ENCODE measurements at regions not wholly inside any gene's neighbourhood (a gene's known extent, or its start where the extent isn't known, plus 50 kb on each side); places are given as distances from the start of the nearest gene placed in this dataset.
"Not testable (repeated sequence)": the region's sequence is repeated elsewhere in the genome, so short reads cannot be mapped to it uniquely, and the experiment has no call there.

DNA sequence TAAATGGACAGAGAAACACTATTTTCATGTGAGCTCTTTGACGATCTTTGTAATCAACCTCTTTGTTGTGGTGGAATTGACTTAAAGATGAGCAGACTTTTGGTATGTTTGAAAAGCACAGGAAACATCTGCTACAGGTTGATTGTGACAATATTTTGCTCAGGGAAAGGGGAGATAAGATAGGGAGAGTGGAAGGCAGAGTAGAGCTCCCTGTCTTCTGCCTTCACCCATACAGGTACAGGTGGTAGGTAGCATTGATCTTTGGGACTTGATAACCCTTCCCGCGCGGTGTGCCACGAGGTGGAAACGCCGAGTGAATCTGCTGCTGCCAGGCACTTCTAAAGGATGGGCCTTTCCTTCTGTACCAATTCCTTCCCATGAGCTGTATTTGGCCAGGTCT is 183.6 kb downstream of the UTRN start:
- Histone ChIP-seq H3K36me3 (ENCODE audit: control insufficient read depth, insufficient read depth, low read length) (peaks cover 20% of the 10 kb centered on the region), H3K27ac (ENCODE audit: insufficient read depth, low read length, poor library complexity, severe bottlenecking) (no peak overlapping the region), H3K9me3 (ENCODE audit: control insufficient read depth, low read length) (no peaks in the 10 kb centered on the region), H3K27me3 (replicated peaks; ENCODE audit: control insufficient read depth, insufficient read depth, low read length, poor library complexity, severe bottlenecking) (no peaks in the 10 kb centered on the region), H3K4me1 (ENCODE audit: control insufficient read depth, insufficient read depth, low read length, poor library complexity, severe bottlenecking) (peaks cover 10% of the 10 kb centered on the region), H3K4me3 (ENCODE audit: insufficient read depth, low read depth, low read length, poor library complexity, severe bottlenecking) (no peak overlapping the region)
- DNase-seq, result no peak

DNA sequence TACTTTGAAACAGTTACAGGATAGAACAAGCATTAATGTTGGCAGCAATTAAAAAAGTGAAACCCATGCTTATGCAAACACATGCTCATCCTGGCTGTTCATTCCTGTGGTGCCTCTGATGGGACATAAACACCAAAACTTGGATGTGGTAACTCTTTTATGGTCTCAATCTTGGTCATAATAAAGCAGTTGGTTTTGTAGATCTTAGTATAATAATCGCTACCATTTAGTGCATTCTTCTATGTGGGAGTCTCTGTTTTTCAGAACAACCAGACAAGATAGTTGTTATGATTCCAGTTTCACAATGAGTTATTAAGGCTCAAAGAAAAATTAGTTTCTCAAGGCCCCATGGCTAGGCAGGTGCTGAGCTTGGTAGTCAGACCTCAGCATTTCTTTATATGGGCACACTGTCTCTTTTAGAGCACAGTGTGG is 184.0 kb downstream of the UTRN start:
- Histone ChIP-seq H3K4me1 (ENCODE audit: control insufficient read depth, insufficient read depth, low read length, poor library complexity, severe bottlenecking) (peaks cover 10% of the 10 kb centered on the region), H3K9me3 (ENCODE audit: control insufficient read depth, low read length) (no peaks in the 10 kb centered on the region), H3K4me3 (ENCODE audit: insufficient read depth, low read depth, low read length, poor library complexity, severe bottlenecking) (no peak overlapping the region), H3K36me3 (ENCODE audit: control insufficient read depth, insufficient read depth, low read length) (peaks cover 24% of the 10 kb centered on the region), H3K27me3 (replicated peaks; ENCODE audit: control insufficient read depth, insufficient read depth, low read length, poor library complexity, severe bottlenecking) (no peaks in the 10 kb centered on the region), H3K27ac (ENCODE audit: insufficient read depth, low read length, poor library complexity, severe bottlenecking) (no peak overlapping the region)
- no peak for DNase-seq

DNA sequence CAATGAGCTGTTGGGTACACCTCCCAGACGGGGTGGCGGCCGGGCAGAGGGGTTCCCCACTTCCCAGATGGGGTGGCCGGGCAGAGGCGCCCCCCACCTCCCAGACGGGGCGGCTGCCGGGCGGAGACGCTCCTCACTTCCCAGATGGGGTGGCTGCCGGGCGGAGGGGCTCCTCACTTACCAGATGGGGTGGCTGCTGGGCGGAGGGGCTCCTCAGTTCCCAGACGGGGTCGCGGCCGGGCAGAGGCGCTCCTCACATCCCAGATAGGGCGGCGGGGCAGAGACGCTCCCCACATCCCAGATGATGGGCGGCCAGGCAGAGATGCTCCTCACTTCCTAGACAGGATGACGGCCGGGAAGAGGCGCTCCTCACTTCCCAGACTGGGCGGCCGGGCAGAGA is 185.1 kb downstream of the UTRN start:
- not testable (repeated sequence) for H3K27ac ChIP-seq (ENCODE audit: insufficient read depth, low read length, poor library complexity, severe bottlenecking); DNase-seq; H3K27me3 ChIP-seq (replicated peaks; ENCODE audit: control insufficient read depth, insufficient read depth, low read length, poor library complexity, severe bottlenecking); H3K9me3 ChIP-seq (ENCODE audit: control insufficient read depth, low read length); H3K4me3 ChIP-seq (ENCODE audit: insufficient read depth, low read depth, low read length, poor library complexity, severe bottlenecking)
- H3K36me3 ChIP-seq (ENCODE audit: control insufficient read depth, insufficient read depth, low read length), result peaks cover 26% of the 10 kb centered on the region
- H3K4me1 ChIP-seq (ENCODE audit: control insufficient read depth, insufficient read depth, low read length, poor library complexity, severe bottlenecking), result peaks cover 10% of the 10 kb centered on the region

DNA sequence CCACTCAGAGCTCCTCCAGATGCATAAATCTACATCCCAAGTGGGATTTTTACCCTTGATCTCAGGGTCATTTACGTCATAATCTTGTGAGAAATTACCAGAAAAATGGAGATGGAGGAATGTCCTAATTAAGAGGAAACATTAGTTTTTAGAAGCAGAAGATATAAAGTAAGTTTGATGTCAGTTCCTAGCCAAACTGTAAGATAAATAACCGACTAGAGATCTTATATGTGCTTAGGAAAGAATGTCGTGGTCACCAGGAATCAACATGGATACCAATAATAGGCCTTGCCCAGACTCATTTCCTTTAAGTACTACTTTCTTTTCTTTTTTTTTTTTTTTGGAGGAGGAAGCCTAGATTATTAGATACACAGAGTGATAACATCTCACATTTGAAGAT is 186.9 kb downstream of the UTRN start:
- no peak for DNase-seq
- Histone ChIP-seq H3K4me1 (ENCODE audit: control insufficient read depth, insufficient read depth, low read length, poor library complexity, severe bottlenecking) (peaks cover 10% of the 10 kb centered on the region), H3K4me3 (ENCODE audit: insufficient read depth, low read depth, low read length, poor library complexity, severe bottlenecking) (no peak overlapping the region), H3K27ac (ENCODE audit: insufficient read depth, low read length, poor library complexity, severe bottlenecking) (no peak overlapping the region), H3K27me3 (replicated peaks; ENCODE audit: control insufficient read depth, insufficient read depth, low read length, poor library complexity, severe bottlenecking) (no peaks in the 10 kb centered on the region), H3K36me3 (ENCODE audit: control insufficient read depth, insufficient read depth, low read length) (peaks cover 32% of the 10 kb centered on the region), H3K9me3 (ENCODE audit: control insufficient read depth, low read length) (no peaks in the 10 kb centered on the region)

DNA sequence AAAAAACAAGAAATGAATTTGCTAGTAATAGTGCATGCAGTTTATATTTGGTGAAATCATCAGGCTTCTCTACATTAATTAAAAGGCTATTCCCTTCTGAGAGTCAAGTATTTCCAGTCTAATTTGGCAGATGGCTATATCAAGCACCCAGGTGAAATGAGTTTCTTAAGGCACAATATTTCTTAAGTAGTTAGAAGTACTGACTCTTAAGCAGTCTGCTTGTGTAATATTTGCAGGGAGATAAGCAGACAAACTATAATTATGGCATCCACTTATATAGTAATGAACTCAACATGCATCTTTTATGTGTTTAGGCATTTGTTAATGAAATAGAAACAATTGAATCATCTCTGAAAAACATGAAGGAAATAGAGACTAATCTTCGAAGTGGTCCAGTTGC is 189.2 kb downstream of the UTRN start:
- peaks cover 40% of the 10 kb centered on the region for H3K36me3 ChIP-seq (ENCODE audit: control insufficient read depth, insufficient read depth, low read length)
- H3K27me3 ChIP-seq (replicated peaks; ENCODE audit: control insufficient read depth, insufficient read depth, low read length, poor library complexity, severe bottlenecking), result no peaks in the 10 kb centered on the region
- no peak overlapping the region for H3K27ac ChIP-seq (ENCODE audit: insufficient read depth, low read length, poor library complexity, severe bottlenecking)
- no peaks in the 10 kb centered on the region for H3K9me3 ChIP-seq (ENCODE audit: control insufficient read depth, low read length)
- no peak overlapping the region for H3K4me3 ChIP-seq (ENCODE audit: insufficient read depth, low read depth, low read length, poor library complexity, severe bottlenecking)
- no peaks in the 10 kb centered on the region for H3K4me1 ChIP-seq (ENCODE audit: control insufficient read depth, insufficient read depth, low read length, poor library complexity, severe bottlenecking)
- DNase-seq, result no peak

DNA sequence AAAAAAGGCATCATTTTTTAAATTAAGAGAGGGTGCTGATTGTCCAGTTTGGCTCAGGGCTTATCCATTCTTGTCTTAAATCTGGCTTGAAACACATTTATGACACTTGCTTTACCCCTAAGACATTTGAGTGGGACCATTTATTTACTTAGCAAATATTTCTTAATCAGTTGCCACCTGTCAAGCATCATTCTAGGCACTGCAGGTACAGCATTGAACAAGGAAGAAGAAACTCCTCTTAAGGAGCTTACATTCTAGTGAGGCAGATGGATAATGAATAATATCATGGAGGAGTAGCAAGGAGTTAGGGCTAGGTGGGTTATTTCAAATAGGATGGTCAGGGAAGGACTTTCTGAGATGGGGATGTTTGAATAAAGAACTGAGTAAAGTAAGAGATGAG is 189.8 kb downstream of the UTRN start:
- H3K27ac ChIP-seq (ENCODE audit: insufficient read depth, low read length, poor library complexity, severe bottlenecking), result no peak overlapping the region
- H3K9me3 ChIP-seq (ENCODE audit: control insufficient read depth, low read length), result no peaks in the 10 kb centered on the region
- peaks cover 46% of the 10 kb centered on the region for H3K36me3 ChIP-seq (ENCODE audit: control insufficient read depth, insufficient read depth, low read length)
- no peak for DNase-seq
- H3K4me3 ChIP-seq (ENCODE audit: insufficient read depth, low read depth, low read length, poor library complexity, severe bottlenecking), result no peak overlapping the region
- no peaks in the 10 kb centered on the region for H3K4me1 ChIP-seq (ENCODE audit: control insufficient read depth, insufficient read depth, low read length, poor library complexity, severe bottlenecking)
- no peaks in the 10 kb centered on the region for H3K27me3 ChIP-seq (replicated peaks; ENCODE audit: control insufficient read depth, insufficient read depth, low read length, poor library complexity, severe bottlenecking)

DNA sequence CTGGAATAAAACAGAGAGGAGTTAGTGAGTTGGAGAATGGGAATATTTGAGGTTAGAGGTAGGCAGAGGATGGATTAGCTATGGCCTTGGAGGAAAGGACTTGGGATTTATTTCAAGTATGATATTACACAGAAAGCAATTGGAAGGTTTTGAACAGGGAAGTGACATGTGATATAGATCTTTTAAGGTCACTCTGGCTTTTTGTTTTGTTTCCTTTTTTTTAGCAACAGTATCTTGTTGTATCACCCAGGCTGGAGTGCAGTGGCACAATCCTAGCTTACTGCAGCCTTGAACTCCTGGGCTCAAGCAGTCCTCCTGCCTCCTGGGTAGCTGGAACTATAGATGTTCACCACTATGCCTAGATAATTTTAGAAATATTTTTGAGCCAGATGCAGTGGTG is 190.3 kb downstream of the UTRN start:
- Histone ChIP-seq H3K4me1 (ENCODE audit: control insufficient read depth, insufficient read depth, low read length, poor library complexity, severe bottlenecking) (no peaks in the 10 kb centered on the region), H3K27me3 (replicated peaks; ENCODE audit: control insufficient read depth, insufficient read depth, low read length, poor library complexity, severe bottlenecking) (no peaks in the 10 kb centered on the region), H3K36me3 (ENCODE audit: control insufficient read depth, insufficient read depth, low read length) (peaks cover 51% of the 10 kb centered on the region), H3K27ac (ENCODE audit: insufficient read depth, low read length, poor library complexity, severe bottlenecking) (no peak overlapping the region), H3K4me3 (ENCODE audit: insufficient read depth, low read depth, low read length, poor library complexity, severe bottlenecking) (no peak overlapping the region), H3K9me3 (ENCODE audit: control insufficient read depth, low read length) (no peaks in the 10 kb centered on the region)
- no peak for DNase-seq

DNA sequence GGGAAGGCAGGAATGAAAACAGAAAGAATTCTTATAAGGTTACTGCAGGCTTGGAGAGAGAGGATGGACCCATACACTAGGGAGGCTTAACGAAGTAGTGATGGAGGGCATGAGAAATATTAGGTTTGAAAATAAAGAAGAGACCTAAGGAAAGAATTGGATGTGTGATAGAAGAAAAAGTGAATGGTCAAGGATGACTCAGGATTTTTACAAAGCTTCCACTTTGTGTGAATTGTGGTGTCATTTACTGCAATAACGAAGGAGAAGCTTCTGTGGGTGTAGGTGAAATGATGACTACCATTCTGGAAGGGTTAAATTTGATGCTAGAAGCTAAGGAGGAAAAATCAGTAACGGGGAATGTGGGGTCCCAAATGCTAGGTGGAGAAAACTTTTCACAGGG is 191.2 kb downstream of the UTRN start:
- H3K36me3 ChIP-seq (ENCODE audit: control insufficient read depth, insufficient read depth, low read length), result peaks cover 52% of the 10 kb centered on the region
- DNase-seq, result no peak
- H3K4me3 ChIP-seq (ENCODE audit: insufficient read depth, low read depth, low read length, poor library complexity, severe bottlenecking), result no peak overlapping the region

DNA sequence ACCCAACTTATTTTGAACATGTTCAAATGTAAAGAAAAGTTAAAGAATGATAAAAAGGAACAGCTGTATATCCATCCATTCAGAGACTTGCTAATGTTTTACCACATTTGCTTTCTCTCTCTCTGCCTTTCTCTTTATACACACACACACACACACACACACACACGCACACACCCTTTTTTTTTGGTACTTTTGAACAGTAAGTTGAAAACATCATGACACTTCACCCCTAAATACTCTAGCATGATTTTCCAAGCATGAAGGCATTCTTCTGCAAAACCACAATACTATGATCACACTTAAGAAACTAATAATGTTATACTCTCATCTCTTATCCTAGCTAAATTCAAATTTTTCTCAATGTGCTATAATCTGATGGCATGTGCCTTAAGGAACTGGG is 192.3 kb downstream of the UTRN start:
- DNase-seq, result no peak
- Histone ChIP-seq H3K36me3 (ENCODE audit: control insufficient read depth, insufficient read depth, low read length) (peaks cover 52% of the 10 kb centered on the region), H3K27ac (ENCODE audit: insufficient read depth, low read length, poor library complexity, severe bottlenecking) (no peak overlapping the region), H3K4me1 (ENCODE audit: control insufficient read depth, insufficient read depth, low read length, poor library complexity, severe bottlenecking) (no peaks in the 10 kb centered on the region), H3K4me3 (ENCODE audit: insufficient read depth, low read depth, low read length, poor library complexity, severe bottlenecking) (no peak overlapping the region), H3K9me3 (ENCODE audit: control insufficient read depth, low read length) (no peaks in the 10 kb centered on the region), H3K27me3 (replicated peaks; ENCODE audit: control insufficient read depth, insufficient read depth, low read length, poor library complexity, severe bottlenecking) (no peaks in the 10 kb centered on the region)

More for the DNA sequence above, 191.2 kb downstream of the UTRN start:
- Histone ChIP-seq H3K27ac (ENCODE audit: insufficient read depth, low read length, poor library complexity, severe bottlenecking) (no peak overlapping the region), H3K27me3 (replicated peaks; ENCODE audit: control insufficient read depth, insufficient read depth, low read length, poor library complexity, severe bottlenecking) (no peaks in the 10 kb centered on the region), H3K9me3 (ENCODE audit: control insufficient read depth, low read length) (no peaks in the 10 kb centered on the region), H3K4me1 (ENCODE audit: control insufficient read depth, insufficient read depth, low read length, poor library complexity, severe bottlenecking) (no peaks in the 10 kb centered on the region)

DNA sequence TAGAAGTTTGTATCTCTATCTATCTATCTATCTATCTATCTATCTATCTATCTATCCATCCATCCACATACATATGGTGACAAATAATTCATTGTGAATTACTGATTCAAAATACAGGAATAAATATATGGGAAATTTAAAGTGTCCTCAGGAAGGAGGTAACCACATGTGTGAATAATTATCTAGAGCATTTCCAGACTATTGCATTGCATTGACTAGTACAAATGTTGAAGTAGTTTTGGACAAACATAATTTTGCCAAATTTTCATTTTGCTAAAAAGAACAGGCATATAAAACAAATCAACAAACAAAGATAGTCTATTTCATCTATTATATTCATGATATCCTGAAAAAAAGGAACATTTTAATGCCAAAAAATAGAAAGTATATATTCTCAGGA is 192.7 kb downstream of the UTRN start:
- Histone ChIP-seq H3K27ac (ENCODE audit: insufficient read depth, low read length, poor library complexity, severe bottlenecking) (no peak overlapping the region), H3K9me3 (ENCODE audit: control insufficient read depth, low read length) (no peaks in the 10 kb centered on the region), H3K4me3 (ENCODE audit: insufficient read depth, low read depth, low read length, poor library complexity, severe bottlenecking) (no peak overlapping the region), H3K36me3 (ENCODE audit: control insufficient read depth, insufficient read depth, low read length) (peaks cover 52% of the 10 kb centered on the region), H3K4me1 (ENCODE audit: control insufficient read depth, insufficient read depth, low read length, poor library complexity, severe bottlenecking) (no peaks in the 10 kb centered on the region), H3K27me3 (replicated peaks; ENCODE audit: control insufficient read depth, insufficient read depth, low read length, poor library complexity, severe bottlenecking) (no peaks in the 10 kb centered on the region)
- no peak for DNase-seq

DNA sequence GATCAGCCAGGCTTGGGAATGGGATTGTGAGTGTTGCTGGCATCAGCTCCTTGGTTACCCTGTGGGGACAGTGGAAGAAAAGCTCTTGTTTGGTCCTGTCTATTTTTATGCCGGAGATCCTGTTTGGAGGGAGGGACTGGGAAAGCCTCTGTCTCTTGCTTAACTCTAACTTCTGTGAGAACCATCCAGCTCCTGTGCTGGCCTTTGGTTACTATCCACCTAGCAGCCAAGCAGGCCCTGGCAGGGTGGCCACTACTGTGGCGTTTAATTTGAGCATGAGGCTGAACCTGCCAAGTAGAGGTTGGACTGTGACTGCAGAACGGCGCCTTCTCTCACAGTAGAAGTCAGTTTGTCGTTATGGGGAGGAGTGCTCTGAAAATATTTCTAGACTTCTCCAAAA is 193.3 kb downstream of the UTRN start:
- Histone ChIP-seq H3K9me3 (ENCODE audit: control insufficient read depth, low read length) (no peaks in the 10 kb centered on the region), H3K36me3 (ENCODE audit: control insufficient read depth, insufficient read depth, low read length) (peaks cover 48% of the 10 kb centered on the region), H3K4me1 (ENCODE audit: control insufficient read depth, insufficient read depth, low read length, poor library complexity, severe bottlenecking) (no peaks in the 10 kb centered on the region), H3K4me3 (ENCODE audit: insufficient read depth, low read depth, low read length, poor library complexity, severe bottlenecking) (no peak overlapping the region), H3K27me3 (replicated peaks; ENCODE audit: control insufficient read depth, insufficient read depth, low read length, poor library complexity, severe bottlenecking) (no peaks in the 10 kb centered on the region), H3K27ac (ENCODE audit: insufficient read depth, low read length, poor library complexity, severe bottlenecking) (no peak overlapping the region)
- no peak for DNase-seq

All from effector memory CD4-positive, alpha-beta T cell (primary cell).